ENCODE measurements at regions not wholly inside any gene's neighbourhood (a gene's known extent, or its start where the extent isn't known, plus 50 kb on each side); places are given as distances from the start of the nearest gene placed in this dataset.

- WGBS (ENCODE audit: missing lambda C conversion rate), result 52% methylated on average over 7 of the region's 7 CpGs
These were observed 96.5 kb upstream of the PIP4K2A start for GRCh38 chr10:22810643-22811465.

GRCh38 chr10:22807238-22807637, 92.9 kb upstream of the PIP4K2A start:
- Histone ChIP-seq H3K27ac (no peak overlapping the region), H3K4me1 (peaks cover 7% of the 10 kb centered on the region; the same call in 1 of the 3 replicates), H3K4me2 (no peak overlapping the region), H3K4me3 (no peak overlapping the region), H3K9me3 (no peaks in the 10 kb centered on the region)
- TF ChIP-seq JUNB (IDR thresholded peaks at IDR 0.05), result no peak
- TF ChIP-seq ATOH8 (CRISPR knock-in tag; IDR thresholded peaks at IDR 0.05; ENCODE audit: low read depth), result no peak
- no peak for TF ChIP-seq HMGXB4 (CRISPR knock-in tag; IDR thresholded peaks at IDR 0.05; ENCODE audit: borderline replicate concordance)
- no peak for TF ChIP-seq GATA3 (IDR thresholded peaks at IDR 0.05; ENCODE audit: borderline replicate concordance)
- no peak for TF ChIP-seq RNF2 (IDR thresholded peaks at IDR 0.05; ENCODE audit: borderline replicate concordance, low read depth)
- no peak for TF ChIP-seq TFCP2L1 (CRISPR knock-in tag; IDR thresholded peaks at IDR 0.05)
- TF ChIP-seq HES2 (IDR thresholded peaks at IDR 0.05), result no peak
- no peak for TF ChIP-seq RCOR1 (IDR thresholded peaks at IDR 0.05; ENCODE audit: low read depth, low read length)
- no peak for TF ChIP-seq MAFK (IDR thresholded peaks at IDR 0.05; ENCODE audit: partially characterized antibody)
- no peak for TF ChIP-seq CEBPB (IDR thresholded peaks at IDR 0.05)
- no peak for TF ChIP-seq USF2 (IDR thresholded peaks at IDR 0.05)
- no peak for TF ChIP-seq NR3C1 (IDR thresholded peaks at IDR 0.05)
- no peak for TF ChIP-seq CHD2 (IDR thresholded peaks at IDR 0.05; ENCODE audit: low read length, partially characterized antibody)
- TF ChIP-seq CBX8 (IDR thresholded peaks at IDR 0.05), result no peak
- TF ChIP-seq REST (IDR thresholded peaks at IDR 0.05), result no peak
- TF ChIP-seq RFX5 (IDR thresholded peaks at IDR 0.05), result no peak
- no peak for TF ChIP-seq MAZ (IDR thresholded peaks at IDR 0.05; ENCODE audit: borderline replicate concordance, low read depth, low read length)
- TF ChIP-seq NFE2L2 (conservative IDR thresholded peaks at IDR 0.05; ENCODE audit: low read length), result no peak
- TF ChIP-seq NPAS2 (CRISPR knock-in tag; IDR thresholded peaks at IDR 0.05; ENCODE audit: borderline replicate concordance), result no peak
- no peak for ATAC-seq
- no peak for DNase-seq (ENCODE audit: low read depth in 1 of 2, low spot score in 1 of 2)
- CTCF ChIA-PET, result interaction anchor here (0.6 to 0.8 kb wide), 2 partner anchors 17 to 390 kb away, joined by 3 read pairs; no protein-coding TSS in a partner anchor
- FAIRE-seq, result no peak
- WGBS (ENCODE audit: missing lambda C conversion rate), result 76% methylated on average over 4 of the region's 4 CpGs
- POLR2A ChIA-PET, result no interaction called here

More at GRCh38 chr10:22810643-22811465, 96.5 kb upstream of the PIP4K2A start:
- peaks cover 5% of the 10 kb centered on the region; the same call in 1 of the 3 replicates for H3K4me1 ChIP-seq
- H3K4me3 ChIP-seq, result no peak overlapping the region
- TF ChIP-seq EP300 (IDR thresholded peaks at IDR 0.05), result no peak
- no peak for TF ChIP-seq NFE2L2 (conservative IDR thresholded peaks at IDR 0.05; ENCODE audit: low read length)
- no peak for TF ChIP-seq RFX5 (IDR thresholded peaks at IDR 0.05)
- TF ChIP-seq BHLHE40 (IDR thresholded peaks at IDR 0.05; ENCODE audit: low read depth, low read length), result no peak
- no peak for TF ChIP-seq KDM1A (IDR thresholded peaks at IDR 0.05; ENCODE audit: low read depth)
- TF ChIP-seq ATOH8 (CRISPR knock-in tag; IDR thresholded peaks at IDR 0.05; ENCODE audit: low read depth), result no peak
- H3K27ac ChIP-seq, result no peak overlapping the region
- ChIA-PET CTCF (interaction anchor here (1.1 kb wide), 1 partner anchor 12 kb away, joined by 3 read pairs; no protein-coding TSS in a partner anchor), POLR2A (no interaction called here)
- DNase-seq (ENCODE audit: low read depth in 1 of 2, low spot score in 1 of 2), result no peak
- no peak for FAIRE-seq
- no peaks in the 10 kb centered on the region for H3K9me3 ChIP-seq
- ATAC-seq, result no peak
- no peak overlapping the region for H3K4me2 ChIP-seq

Measured in A549 (cell line).